Stimulated activated CD4-positive, alpha-beta T cell treated with anti-CD3 and anti-CD28 coated beads, Interleukin-2, amount 100 ng/mL, for 48 hours (primary cell): ENCODE measurements at regions not wholly inside any gene's neighbourhood (a gene's known extent, or its start where the extent isn't known, plus 50 kb on each side); places are given as distances from the start of the nearest gene placed in this dataset.

Source experiments
- DNase-seq, 2 donors: peaks; one replicate each; pipeline ENCODE4 v3.0.0-alpha.2; 2020

DNA sequence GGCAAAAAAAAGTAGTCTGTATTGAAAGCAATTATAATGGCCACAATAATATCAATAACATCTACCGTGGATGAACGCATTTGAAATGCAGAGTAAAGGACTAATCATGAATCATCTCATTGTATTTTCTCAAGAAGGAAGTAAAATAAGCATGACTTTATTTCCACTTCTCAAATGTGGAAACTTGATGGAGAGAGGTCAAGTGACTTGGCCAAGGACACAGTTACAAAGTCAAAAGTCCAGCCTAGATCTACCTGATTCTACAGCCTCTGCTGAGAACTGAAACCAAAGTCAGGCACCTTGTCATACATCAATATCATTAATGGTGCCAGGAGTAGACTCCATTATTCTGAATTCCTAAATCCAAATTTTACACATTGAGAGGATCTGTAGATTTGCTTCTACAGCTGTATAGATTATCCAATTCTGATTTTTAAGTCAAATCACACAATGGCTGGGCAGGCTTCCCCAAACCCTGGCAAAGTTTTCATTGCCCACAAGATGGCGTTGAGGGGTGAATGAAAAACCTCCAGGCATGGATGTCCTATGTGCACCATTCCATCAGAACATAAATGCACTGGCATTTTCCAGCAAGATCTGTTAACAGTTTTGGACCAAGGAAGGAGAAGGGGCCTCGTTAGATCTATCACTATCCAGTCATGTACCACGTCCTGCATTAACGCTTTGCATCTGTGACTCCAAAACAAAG lies 423.1 kb downstream of the MAFB start:
- no peak for DNase-seq

GRCh38 chr20:40262219-40262618 lies 426.8 kb downstream of the MAFB start:
- DNase-seq = no peak

DNA sequence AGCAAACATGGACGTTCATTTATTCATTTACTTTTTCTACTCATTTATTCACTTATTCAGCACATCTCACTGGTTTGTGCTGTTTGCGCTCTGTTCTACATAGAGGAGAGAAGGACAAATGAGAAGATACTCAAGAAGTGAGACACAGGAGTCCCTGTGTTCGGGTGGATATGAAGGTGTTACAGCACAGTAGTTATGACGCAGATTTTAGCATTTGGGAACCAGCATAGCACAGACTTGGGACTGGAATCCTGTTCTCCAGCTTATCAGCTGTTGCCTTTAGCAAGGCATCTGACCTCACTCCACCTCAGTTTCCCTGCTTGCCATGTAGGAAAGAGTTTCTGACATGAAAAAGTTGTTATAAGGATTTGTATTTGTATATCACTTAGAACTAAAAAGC lies 430.1 kb downstream of the MAFB start:
- no peak for DNase-seq

- DNase-seq = no peak
These were observed 431.3 kb downstream of the MAFB start for GRCh38 chr20:40257763-40258162.

- no peak for DNase-seq
These were observed 433.7 kb downstream of the MAFB start for GRCh38 chr20:40255365-40255764.

- DNase-seq = no peak
These were observed 434.8 kb downstream of the MAFB start for GRCh38 chr20:40254023-40254772.

GRCh38 chr20:40251284-40251932 lies 437.6 kb downstream of the MAFB start:
- no peak for DNase-seq

GRCh38 chr20:40249805-40250204 lies 439.2 kb downstream of the MAFB start:
- DNase-seq = no peak

DNA sequence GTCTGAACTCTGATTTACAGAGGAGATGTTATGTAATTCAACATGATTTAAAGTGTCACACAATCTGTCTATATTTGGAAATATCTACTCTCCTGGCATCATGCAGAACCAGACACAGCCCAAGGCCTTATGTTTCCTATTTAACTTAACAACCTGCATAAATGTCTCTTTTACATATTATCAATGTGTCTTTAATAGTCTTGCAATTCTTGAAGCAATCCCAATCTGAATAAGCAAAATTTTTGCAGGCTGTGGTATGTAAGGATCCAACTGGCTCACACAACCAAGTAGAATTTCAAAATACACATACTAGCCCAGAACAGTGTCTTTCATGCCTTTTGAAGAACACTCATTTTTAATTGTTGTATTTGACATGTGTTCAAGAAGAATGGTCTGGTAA lies 443.2 kb downstream of the MAFB start:
- DNase-seq = no peak

GRCh38 chr20:40244286-40244685 lies 444.8 kb downstream of the MAFB start:
- no peak for DNase-seq

DNA sequence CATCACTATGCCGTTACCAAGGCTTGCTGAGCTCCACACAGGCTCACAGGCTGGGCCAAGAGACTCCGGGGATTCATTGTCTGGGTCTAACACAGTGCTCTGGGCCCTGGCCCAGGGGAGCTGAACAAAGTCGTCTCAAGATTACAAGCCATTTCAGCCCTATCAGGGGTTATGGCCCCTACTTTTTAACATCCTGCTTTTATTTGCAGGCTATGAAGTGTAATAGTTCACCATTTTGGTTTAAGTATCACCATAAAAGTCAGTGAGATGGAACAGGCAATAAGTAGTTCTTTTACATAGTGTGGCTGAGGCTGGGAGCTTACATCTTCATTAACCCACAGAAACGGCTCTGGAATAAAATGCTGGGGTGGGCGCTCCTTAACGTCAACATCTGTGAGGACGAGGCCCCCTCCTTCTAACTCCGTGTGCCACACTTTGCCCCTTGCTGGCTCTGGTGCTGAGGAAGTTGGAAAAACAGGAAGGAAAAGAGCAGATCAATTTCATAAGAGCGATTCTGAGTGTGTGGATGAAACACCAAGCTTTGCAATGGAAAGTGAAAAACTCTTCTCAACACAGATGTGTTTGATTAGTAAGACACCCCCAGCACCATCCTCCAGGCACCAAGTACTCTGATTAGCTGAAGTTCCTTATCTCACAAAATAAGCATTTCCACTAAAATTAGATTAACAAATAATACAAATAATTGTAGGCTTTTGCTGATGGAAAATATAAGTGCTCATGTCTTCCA lies 447.3 kb downstream of the MAFB start:
- DNase-seq = no peak

- DNase-seq = no peak
These were observed 450.5 kb downstream of the MAFB start for GRCh38 chr20:40238511-40238910.

- no peak for DNase-seq
These were observed 454.4 kb downstream of the MAFB start for GRCh38 chr20:40234593-40234992.

- DNase-seq = no peak
These were observed 455.6 kb downstream of the MAFB start for GRCh38 chr20:40233406-40233805.

GRCh38 chr20:40232756-40233155 lies 456.3 kb downstream of the MAFB start:
- no peak for DNase-seq

DNA sequence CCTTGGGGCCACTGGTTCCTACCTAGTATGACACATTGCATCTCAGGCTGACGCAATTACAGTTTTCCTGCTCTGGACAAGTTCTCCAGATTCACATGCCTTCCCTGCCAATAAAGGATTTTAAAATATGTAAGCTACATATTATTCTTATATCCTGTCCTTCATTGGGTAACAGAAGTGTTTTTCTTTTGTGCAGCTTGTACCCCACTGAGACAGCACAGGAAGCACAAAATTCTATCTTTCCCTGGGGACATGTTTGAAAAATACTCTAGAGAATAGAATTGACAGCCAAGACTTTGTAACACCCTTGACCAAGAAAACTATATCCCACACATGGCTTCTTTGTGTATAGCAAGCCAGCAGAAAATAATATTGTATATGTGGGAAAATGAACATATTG lies 456.8 kb downstream of the MAFB start:
- no peak for DNase-seq

DNA sequence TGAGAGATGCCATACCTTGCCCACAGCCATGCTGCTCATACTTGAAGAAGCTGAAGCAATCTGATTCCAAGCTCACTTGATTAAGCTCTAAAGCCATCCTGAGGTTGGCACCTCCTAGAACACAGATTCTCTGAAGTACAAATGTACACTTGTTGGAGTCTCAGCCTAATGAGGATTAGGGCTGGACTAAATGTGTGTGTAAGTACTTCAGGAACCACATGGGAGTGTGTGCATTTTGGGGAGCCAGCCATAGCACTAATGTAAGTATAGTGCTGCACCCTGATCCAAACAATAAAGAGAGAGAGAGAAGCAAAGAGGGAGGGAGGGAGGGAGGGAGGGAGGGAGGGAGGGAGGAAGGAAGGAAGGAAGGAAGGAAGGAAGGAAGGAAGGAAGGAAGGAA lies 458.6 kb downstream of the MAFB start:
- no peak for DNase-seq

DNA sequence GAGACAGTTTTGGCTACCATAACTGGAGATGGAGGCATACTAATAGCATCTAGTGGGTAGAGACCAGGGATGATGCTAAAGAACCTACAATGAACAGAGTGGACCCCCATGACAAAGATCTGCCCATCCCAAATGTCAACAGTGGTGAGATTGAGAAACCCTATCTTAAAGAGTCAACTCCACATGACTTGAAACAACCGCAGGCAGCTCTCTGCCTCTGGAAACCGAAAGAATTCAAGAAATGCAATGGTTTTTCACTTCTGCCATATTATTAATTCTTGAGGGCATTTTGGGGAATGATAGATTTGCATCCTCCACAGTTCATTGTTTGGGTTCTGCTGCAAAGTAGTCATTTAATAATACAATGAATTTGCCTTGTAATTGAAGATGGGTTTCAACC lies 463.4 kb downstream of the MAFB start:
- no peak for DNase-seq

DNA sequence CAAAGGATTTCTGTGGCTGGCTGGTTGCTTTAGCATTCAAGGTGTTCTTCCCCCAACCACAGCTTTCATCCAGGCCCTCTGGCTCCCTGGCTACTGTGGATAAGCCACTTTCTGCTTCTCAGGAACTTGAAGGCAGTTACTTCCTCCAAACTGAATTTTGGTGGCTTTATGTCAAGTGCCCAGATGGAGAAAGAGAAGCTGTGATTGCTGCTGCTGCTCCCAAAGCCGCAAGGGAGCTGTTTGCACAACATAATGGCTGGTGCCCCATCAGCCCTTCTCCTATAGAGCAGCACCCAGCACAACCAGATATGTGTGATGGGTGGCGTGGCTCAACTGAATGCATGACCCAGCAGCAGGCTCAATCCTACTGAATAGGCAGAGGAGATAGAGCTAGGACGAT lies 465.2 kb downstream of the MAFB start:
- DNase-seq = no peak

DNA sequence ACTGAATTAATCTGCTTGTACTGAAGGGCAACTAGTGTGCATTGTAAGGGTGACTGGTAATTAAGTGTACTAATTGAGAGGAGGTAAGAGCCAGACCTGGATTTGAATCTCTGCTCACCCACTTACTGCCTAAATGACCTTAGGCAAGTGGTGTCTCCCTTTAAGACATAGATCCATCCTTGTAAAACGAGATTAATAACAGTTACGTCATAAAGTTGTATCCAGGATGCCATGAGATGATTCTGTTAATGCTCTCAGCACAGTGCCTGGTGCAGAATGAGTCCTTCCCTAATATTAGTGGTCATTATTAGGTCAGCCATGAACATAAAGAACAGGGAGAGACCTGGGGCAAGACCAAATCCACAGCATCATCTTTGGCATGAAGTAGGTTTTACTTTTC lies 470.1 kb downstream of the MAFB start:
- DNase-seq = no peak

GRCh38 chr20:40218316-40218969 lies 470.6 kb downstream of the MAFB start:
- no peak for DNase-seq

- DNase-seq = no peak
These were observed 481.4 kb downstream of the MAFB start for GRCh38 chr20:40207655-40208054.

- no peak for DNase-seq
These were observed 483.1 kb downstream of the MAFB start for GRCh38 chr20:40205971-40206370.
